ENCODE measurements at regions not wholly inside any gene's neighbourhood (a gene's known extent, or its start where the extent isn't known, plus 50 kb on each side); places are given as distances from the start of the nearest gene placed in this dataset.
"Not testable (repeated sequence)": the region's sequence is repeated elsewhere in the genome, so short reads cannot be mapped to it uniquely, and the experiment has no call there.

DNA sequence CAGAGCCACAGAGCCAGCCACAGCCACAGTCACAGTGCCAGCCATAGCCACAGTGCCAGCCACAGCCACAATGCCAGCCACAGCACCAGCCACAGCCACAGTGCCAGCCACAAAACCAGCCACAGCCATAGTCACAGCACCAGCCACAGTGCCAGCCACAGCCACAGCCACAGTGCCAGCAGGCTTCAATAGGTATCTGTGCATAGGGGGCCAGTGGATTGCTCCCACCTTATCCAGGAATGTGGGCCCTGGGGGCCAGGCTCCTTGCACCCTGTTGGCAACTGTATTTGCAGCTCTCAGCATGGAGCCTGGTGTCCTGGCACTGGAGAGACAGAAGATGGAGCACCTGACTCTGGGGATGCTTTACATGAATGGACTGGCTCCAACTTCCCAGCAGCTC lies 111.7 kb upstream of the IRX2 start:
- TF ChIP-seq NRF1 (IDR thresholded peaks at IDR 0.05; ENCODE audit: low read depth, low read length) (no peak), RCOR1 (IDR thresholded peaks at IDR 0.05; ENCODE audit: low read length) (no peak), RAD21 (IDR thresholded peaks at IDR 0.05; ENCODE audit: low read length) (no peak), ELF1 (IDR thresholded peaks at IDR 0.05) (no peak), CHD2 (IDR thresholded peaks at IDR 0.05; ENCODE audit: low read length, partially characterized antibody) (no peak), TAF1 (IDR thresholded peaks at IDR 0.05; ENCODE audit: borderline replicate concordance, low read depth, low read length) (no peak), SMC3 (IDR thresholded peaks at IDR 0.05; ENCODE audit: low read depth, low read length) (no peak), FOXM1 (IDR thresholded peaks at IDR 0.05; ENCODE audit: low read depth) (no peak), POLR2AphosphoS5 (IDR thresholded peaks at IDR 0.05; ENCODE audit: low read depth, low read length) (no peak), JUND (IDR thresholded peaks at IDR 0.05) (no peak)
- DNase-seq, result no peak
- Histone ChIP-seq H3K9me2 (no peaks in the 10 kb centered on the region), H3K27ac (ENCODE audit: low read depth in 2 of 2, low read length in 1 of 2) (no peak overlapping the region), H3F3A (replicated peaks; ENCODE audit: insufficient read depth) (no peaks in the 10 kb centered on the region), H3K4me3 (ENCODE audit: low read depth in 2 of 2, low read length in 1 of 2) (no peak overlapping the region), H3K79me2 (ENCODE audit: insufficient read depth) (no peaks in the 10 kb centered on the region), H3K9ac (no peak overlapping the region), H3K4me2 (no peak overlapping the region), H3K9me3 (no peaks in the 10 kb centered on the region), H4K20me1 (ENCODE audit: insufficient read depth) (no peaks in the 10 kb centered on the region), H3K27me3 (ENCODE audit: insufficient read depth) (no peaks in the 10 kb centered on the region; the same call in 1 of the 2 replicates), H3K4me1 (ENCODE audit: control insufficient read depth in 1 of 2, insufficient read depth in 2 of 2, low read depth in 1 of 2, low read length in 1 of 2) (no peaks in the 10 kb centered on the region), H2AFZ (ENCODE audit: low read depth) (no peak overlapping the region), H3K36me3 (replicated peaks in 1 of 2; ENCODE audit: control insufficient read depth in 1 of 2, insufficient read depth in 2 of 2, low read length in 1 of 2) (no peaks in the 10 kb centered on the region)
- ChIA-PET POLR2A (no interaction called here), CTCF (no interaction called here)

GRCh38 chr5:2862176-2862575 lies 110.7 kb upstream of the IRX2 start:
- H3F3A ChIP-seq (replicated peaks; ENCODE audit: insufficient read depth); H3K36me3 ChIP-seq (replicated peaks in 1 of 2; ENCODE audit: control insufficient read depth in 1 of 2, insufficient read depth in 2 of 2, low read length in 1 of 2); H3K9ac ChIP-seq; H3K9me2 ChIP-seq; DNase-seq; H3K4me1 ChIP-seq (ENCODE audit: control insufficient read depth in 1 of 2, insufficient read depth in 2 of 2, low read depth in 1 of 2, low read length in 1 of 2); H3K79me2 ChIP-seq (ENCODE audit: insufficient read depth); H3K4me3 ChIP-seq (ENCODE audit: low read depth in 2 of 2, low read length in 1 of 2); H3K4me2 ChIP-seq; H4K20me1 ChIP-seq (ENCODE audit: insufficient read depth); H3K27ac ChIP-seq (ENCODE audit: low read depth in 2 of 2, low read length in 1 of 2); H3K27me3 ChIP-seq (ENCODE audit: insufficient read depth); H2AFZ ChIP-seq (ENCODE audit: low read depth); POLR2A ChIA-PET; H3K9me3 ChIP-seq; CTCF ChIA-PET: not testable (repeated sequence)
- WGBS (ENCODE audit: low lambda C conversion rate), result 0% methylated on average over 3 of the region's 3 CpGs

- 2% methylated on average over 7 of the region's 7 CpGs for WGBS (ENCODE audit: low lambda C conversion rate)
- CTCF ChIA-PET, result no interaction called here
Measured at GRCh38 chr5:2861605-2862004, 110.1 kb upstream of the IRX2 start.

More at GRCh38 chr5:2861605-2862004, 110.1 kb upstream of the IRX2 start:
- no peak overlapping the region for H2AFZ ChIP-seq (ENCODE audit: low read depth)
- no peak for TF ChIP-seq FOXM1 (IDR thresholded peaks at IDR 0.05; ENCODE audit: low read depth)
- no peak for TF ChIP-seq GABPA (IDR thresholded peaks at IDR 0.05; ENCODE audit: low read depth)
- no peak for TF ChIP-seq POLR2AphosphoS5 (IDR thresholded peaks at IDR 0.05; ENCODE audit: low read depth, low read length)
- TF ChIP-seq RAD21 (IDR thresholded peaks at IDR 0.05; ENCODE audit: low read length), result no peak
- no peaks in the 10 kb centered on the region; the same call in 1 of the 2 replicates for H3K27me3 ChIP-seq (ENCODE audit: insufficient read depth)
- no peak overlapping the region for H3K4me2 ChIP-seq
- H4K20me1 ChIP-seq (ENCODE audit: insufficient read depth), result no peaks in the 10 kb centered on the region
- no peak for DNase-seq
- no peaks in the 10 kb centered on the region for H3K9me2 ChIP-seq
- POLR2A ChIA-PET, result no interaction called here
- no peak overlapping the region for H3K9ac ChIP-seq
- no peak overlapping the region for H3K4me3 ChIP-seq (ENCODE audit: low read depth in 2 of 2, low read length in 1 of 2)
- no peaks in the 10 kb centered on the region for H3K79me2 ChIP-seq (ENCODE audit: insufficient read depth)
- no peak overlapping the region for H3K27ac ChIP-seq (ENCODE audit: low read depth in 2 of 2, low read length in 1 of 2)
- no peaks in the 10 kb centered on the region for H3K36me3 ChIP-seq (replicated peaks in 1 of 2; ENCODE audit: control insufficient read depth in 1 of 2, insufficient read depth in 2 of 2, low read length in 1 of 2)
- no peaks in the 10 kb centered on the region for H3K4me1 ChIP-seq (ENCODE audit: control insufficient read depth in 1 of 2, insufficient read depth in 2 of 2, low read depth in 1 of 2, low read length in 1 of 2)
- H3F3A ChIP-seq (replicated peaks; ENCODE audit: insufficient read depth), result no peaks in the 10 kb centered on the region
- H3K9me3 ChIP-seq, result no peaks in the 10 kb centered on the region
